Fibroblast of skin of left quadriceps (primary cell): ENCODE measurements at regions not wholly inside any gene's neighbourhood (a gene's known extent, or its start where the extent isn't known, plus 50 kb on each side); places are given as distances from the start of the nearest gene placed in this dataset.

ENCODE experiments used
- DNase-seq, 2 experiments: peaks; one replicate each; pipeline ENCODE4 v3.0.0-alpha.2; 2013; ENCODE audit warnings: low read depth in 2 of 2

GRCh38 chr3:74693696-74694393, 79.4 kb upstream of the CNTN3 start:
- DNase-seq = no peak

- DNase-seq = no peak
Measured at GRCh38 chr3:74693251-74693650, 78.8 kb upstream of the CNTN3 start.

GRCh38 chr3:74691946-74692345, 77.5 kb upstream of the CNTN3 start:
- DNase-seq = no peak

- DNase-seq = no peak
Measured at GRCh38 chr3:74673326-74673725, 58.9 kb upstream of the CNTN3 start.

GRCh38 chr3:74664606-74665005, 50.1 kb upstream of the CNTN3 start:
- no peak for DNase-seq
